GM13977 (cell line): ENCODE measurements at regions not wholly inside any gene's neighbourhood (a gene's known extent, or its start where the extent isn't known, plus 50 kb on each side); places are given as distances from the start of the nearest gene placed in this dataset.

Experiments used
- DNase-seq: peaks from one replicate; pipeline ENCODE4 v3.0.0; 2012; ENCODE audit warnings: low spot score
- in situ Hi-C: fragments of 300-500 bp; cut with MboI; formaldehyde crosslinking; loops from one replicate; pipeline ENCODE4 v1.12.0; 2022; ENCODE audit warnings: low sequenced_read_pairs, low pct_unique_long_range_greater_than_20kb, mixed read lengths, inconsistent platforms; ENCODE audit not compliant: unreplicated experiment
- TF ChIP-seq, protein P1 (sequence below): IDR thresholded peaks from 2 replicates; pipeline ENCODE4 v1.5.1; 2012; ENCODE audit warnings: mild to moderate bottlenecking, control low read depth; ENCODE audit not compliant: insufficient read depth; ENCODE audit errors: extremely low read depth, missing control alignments

DNA sequence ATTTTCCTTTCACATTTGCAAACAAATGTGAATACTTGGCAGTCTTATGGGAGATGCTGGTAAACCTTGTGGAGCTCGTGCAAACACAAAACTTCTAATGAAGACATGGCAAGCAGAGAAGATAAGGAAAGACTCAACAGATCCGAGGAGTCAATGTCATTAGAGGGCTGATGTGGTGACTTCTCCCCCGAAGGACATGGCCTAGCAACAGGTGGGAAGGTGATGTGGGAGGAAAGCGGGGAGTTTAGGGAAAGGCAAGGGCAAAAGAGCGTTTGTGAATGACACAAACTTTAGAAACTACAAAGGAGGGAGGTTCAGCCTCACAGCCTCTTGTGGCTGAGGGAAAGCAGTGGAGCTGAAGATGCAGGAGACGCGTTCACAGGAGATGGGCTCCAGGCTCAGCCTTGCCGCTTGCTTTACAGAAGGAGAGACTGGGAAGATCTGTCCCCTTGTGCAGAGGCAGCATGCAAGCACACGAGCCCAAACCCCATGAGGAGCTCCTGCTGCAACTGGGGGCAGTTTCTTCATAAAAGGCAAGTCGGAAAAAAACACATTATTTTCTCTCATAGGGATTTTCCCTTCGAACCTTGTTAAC lies 86.6 kb downstream of the SOWAHC start:
- TF ChIP-seq, protein P1, sequence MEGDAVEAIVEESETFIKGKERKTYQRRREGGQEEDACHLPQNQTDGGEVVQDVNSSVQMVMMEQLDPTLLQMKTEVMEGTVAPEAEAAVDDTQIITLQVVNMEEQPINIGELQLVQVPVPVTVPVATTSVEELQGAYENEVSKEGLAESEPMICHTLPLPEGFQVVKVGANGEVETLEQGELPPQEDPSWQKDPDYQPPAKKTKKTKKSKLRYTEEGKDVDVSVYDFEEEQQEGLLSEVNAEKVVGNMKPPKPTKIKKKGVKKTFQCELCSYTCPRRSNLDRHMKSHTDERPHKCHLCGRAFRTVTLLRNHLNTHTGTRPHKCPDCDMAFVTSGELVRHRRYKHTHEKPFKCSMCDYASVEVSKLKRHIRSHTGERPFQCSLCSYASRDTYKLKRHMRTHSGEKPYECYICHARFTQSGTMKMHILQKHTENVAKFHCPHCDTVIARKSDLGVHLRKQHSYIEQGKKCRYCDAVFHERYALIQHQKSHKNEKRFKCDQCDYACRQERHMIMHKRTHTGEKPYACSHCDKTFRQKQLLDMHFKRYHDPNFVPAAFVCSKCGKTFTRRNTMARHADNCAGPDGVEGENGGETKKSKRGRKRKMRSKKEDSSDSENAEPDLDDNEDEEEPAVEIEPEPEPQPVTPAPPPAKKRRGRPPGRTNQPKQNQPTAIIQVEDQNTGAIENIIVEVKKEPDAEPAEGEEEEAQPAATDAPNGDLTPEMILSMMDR: no peak
- in situ Hi-C loops: no loop called here
- DNase-seq: no peak

DNA sequence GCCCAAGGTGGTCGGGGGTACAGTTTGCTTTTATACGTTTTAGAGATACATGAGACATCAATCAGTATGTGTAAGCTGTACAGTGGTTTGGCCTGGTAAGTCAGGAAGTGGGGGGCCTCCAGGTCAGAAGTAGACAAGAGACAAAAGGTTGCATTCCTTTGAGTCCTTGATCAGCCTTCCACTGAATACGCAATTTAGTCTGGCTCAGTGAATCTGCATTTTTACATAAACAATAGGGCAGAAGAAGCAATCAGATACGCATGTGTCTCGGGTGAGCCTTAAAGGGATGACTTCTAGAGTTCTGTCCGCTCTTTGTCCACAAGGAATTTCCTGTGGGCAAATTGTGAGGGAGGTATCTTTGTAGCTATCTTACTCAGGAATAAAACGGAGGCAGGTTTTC lies 87.2 kb downstream of the SOWAHC start:
- in situ Hi-C loops: no loop called here
- TF ChIP-seq, protein P1: no peak
- no peak for DNase-seq

DNA sequence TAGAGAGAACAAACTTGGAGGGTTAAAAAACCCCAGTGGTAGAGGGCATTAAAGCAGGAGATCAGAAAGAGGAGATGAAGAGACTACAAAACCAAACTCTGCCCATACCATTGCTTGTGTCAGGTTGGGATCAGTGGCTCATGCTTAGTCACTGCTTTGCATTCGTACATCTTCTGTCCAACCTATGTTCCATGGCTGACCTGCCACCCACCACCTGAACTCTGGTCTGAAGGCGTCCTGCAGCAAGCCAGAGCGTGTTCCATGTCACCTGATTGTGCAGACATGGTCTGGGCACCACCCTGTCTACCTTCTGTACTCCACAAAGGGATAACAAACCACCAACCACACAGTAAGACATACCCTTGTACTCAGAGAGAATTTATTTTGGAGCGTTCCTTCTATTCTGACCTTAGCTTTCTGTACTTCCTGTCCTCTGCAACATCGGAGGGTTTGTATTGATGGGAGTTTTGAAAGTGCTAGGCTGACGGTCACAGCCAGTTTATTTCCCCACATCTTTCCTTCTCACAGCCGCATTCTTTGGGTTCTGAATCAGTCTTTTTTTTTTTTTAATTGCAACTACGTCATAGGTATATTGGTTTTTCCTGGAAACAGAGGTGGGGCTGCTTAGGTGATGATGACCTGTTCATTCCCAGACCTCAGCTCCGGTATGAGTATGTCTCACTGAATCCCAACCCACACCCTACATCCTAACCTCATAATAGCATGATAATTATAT lies 88.3 kb downstream of the SOWAHC start:
- in situ Hi-C loops: no loop called here
- TF ChIP-seq, protein P1: no peak
- no peak for DNase-seq

DNA sequence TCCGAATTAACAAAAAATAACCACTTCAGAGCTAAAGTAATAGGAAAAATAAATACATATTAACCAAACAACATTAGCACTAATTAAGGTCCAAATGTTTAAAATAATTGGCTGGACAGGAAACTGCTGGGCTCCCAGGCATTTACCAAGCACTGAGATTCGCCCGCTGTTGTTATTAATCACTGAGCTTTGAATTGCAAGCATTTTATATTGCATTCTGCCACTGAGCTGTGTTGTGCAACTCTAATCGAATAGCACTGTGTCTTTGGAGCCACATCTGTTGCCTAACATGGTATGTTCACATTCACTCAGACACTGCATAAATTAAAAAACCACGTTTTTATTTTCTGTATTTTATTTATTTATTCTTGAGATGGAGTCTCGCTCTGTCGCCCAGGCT lies 88.9 kb downstream of the SOWAHC start:
- DNase-seq: no peak
- TF ChIP-seq, protein P1: no peak
- in situ Hi-C loops: no loop called here

DNA sequence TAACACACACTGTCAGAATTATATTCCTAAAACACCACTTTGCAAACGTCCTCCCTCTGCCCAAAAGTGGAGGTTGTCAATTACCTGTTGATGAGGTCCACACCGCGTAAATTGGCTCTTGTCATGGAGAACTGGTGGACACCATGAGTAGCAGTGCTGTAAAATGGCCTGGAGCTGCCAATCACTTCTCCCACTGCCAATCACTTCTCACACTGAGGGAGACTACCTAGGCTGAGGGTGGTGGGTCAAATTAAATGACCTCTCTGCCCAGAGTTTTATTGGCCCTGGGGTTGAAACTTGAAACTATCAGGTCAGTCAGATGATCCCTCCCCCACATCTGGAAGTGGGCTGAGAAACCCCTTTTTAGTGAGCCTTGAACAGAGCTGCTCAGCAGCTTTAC lies 89.6 kb downstream of the SOWAHC start:
- TF ChIP-seq, protein P1: no peak
- in situ Hi-C loops: no loop called here
- DNase-seq: no peak

DNA sequence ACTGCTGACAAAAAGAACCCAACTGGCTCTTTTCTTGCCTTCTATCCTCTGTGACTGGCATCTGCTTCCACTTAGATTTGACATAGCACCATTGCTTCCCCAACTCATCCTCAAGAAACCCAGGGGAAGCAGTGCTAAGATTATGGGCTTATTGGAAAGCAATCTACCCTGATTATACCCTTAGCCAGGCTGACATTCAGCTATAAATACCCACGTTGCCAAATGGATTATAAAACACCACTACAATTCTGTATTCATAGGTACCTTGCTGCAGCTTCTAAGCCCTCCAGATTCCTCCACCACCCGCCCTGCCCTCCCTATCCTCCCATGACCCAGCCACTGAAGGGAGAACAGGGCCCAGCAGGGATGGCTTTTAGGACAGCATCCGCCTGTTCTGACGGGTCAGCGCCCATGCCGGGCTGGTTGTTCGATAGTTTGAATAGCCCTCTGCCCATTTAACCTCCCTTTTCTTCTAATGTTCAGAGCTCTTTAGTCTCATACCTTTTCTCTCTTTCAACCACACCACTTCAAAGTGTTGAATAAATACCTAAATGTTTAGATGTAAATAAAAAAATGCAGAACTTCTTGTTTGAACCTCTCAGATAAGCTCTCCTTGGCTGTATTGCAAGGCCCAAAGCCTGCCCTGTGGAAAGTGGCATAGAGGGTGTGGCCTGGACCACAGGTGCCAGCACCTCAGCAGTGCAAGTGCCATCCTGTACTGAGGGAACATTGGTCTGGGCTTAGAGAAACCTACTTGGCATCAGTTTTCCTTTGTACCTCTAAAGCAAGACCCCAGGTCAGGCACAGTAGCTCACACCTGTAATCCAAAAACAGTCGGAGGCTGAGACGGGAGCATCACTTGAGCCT lies 86.6 kb upstream of the RGPD5 start:
- in situ Hi-C loops: no loop called here
- no peak for DNase-seq

More for the DNA sequence above, 86.6 kb upstream of the RGPD5 start:
- TF ChIP-seq, protein P1: no peak
